IMR-90 (cell line): ENCODE measurements at regions not wholly inside any gene's neighbourhood (a gene's known extent, or its start where the extent isn't known, plus 50 kb on each side); places are given as distances from the start of the nearest gene placed in this dataset.

Experiments used
- ATAC-seq: fragments of 200-7000 bp; cut with Tn5 transposase; 2 replicates; pipeline ENCODE4 v1.9.1; 2020; ENCODE audit warnings: low read depth, mild to moderate bottlenecking, moderate library complexity
- BruUV-seq: library from RNA; stranded (reverse); fragments of 400-500 nt; replicated peaks from 2 replicates; lab custom pipeline; 2021; lab: Mats Ljungman, UMichigan
- CTCF ChIA-PET: fragments of 300-600 bp; formaldehyde crosslinking; extraction: SDS; loops from one replicate; lab custom pipeline; 2021; ENCODE audit warnings: antibody characterized with exemption; lab: Yijun Ruan, JAX
- POLR2A ChIA-PET: fragments of 300-600 bp; sonication (Branson Sonifier 250); formaldehyde crosslinking; loops from one replicate; lab custom pipeline; 2022; ENCODE audit warnings: antibody characterized with exemption; ENCODE audit not compliant: unreplicated experiment; lab: Charles Lee
- DNase-seq: peaks from one replicate; pipeline ENCODE4 v3.0.0; 2013
- H2AFZ ChIP-seq: replicated peaks from 2 replicates; pipeline ENCODE3; 2013; ENCODE audit warnings: low read length, mild to moderate bottlenecking; ENCODE audit not compliant: poor library complexity
- H2AK5ac ChIP-seq: 2 replicates; pipeline ENCODE4 v1.6.1; 2013; ENCODE audit warnings: low read depth, low read length, inconsistent platforms
- H2AK9ac ChIP-seq: replicated peaks from 2 replicates; pipeline ENCODE3; 2013; ENCODE audit warnings: mild to moderate bottlenecking, low read depth, low read length, moderate library complexity; ENCODE audit not compliant: poor library complexity
- H2BK120ac ChIP-seq: 2 replicates; pipeline ENCODE4 v1.6.1; 2013; ENCODE audit warnings: low read depth, low read length, inconsistent platforms
- H2BK15ac ChIP-seq: 3 replicates; pipeline ENCODE4 v1.6.1; 2013; ENCODE audit warnings: low read depth, low read length, inconsistent platforms
- H2BK20ac ChIP-seq: 2 replicates; pipeline ENCODE4 v1.6.1; 2013; ENCODE audit warnings: low read depth, mild to moderate bottlenecking, inconsistent platforms, low read length, moderate library complexity
- H2BK5ac ChIP-seq: 2 replicates; pipeline ENCODE4 v1.6.1; 2013; ENCODE audit warnings: mild to moderate bottlenecking, low read depth, low read length, inconsistent platforms; ENCODE audit not compliant: poor library complexity, severe bottlenecking
- H3K14ac ChIP-seq: replicated peaks from 2 replicates; pipeline ENCODE4 v1.6.1; 2013; ENCODE audit warnings: low read depth, low read length, inconsistent platforms
- H3K18ac ChIP-seq: 2 replicates; pipeline ENCODE4 v1.6.1; 2013; ENCODE audit warnings: low read depth, low read length, control low read depth
- H3K23ac ChIP-seq: 2 replicates; pipeline ENCODE4 v1.6.1; 2013; ENCODE audit warnings: low read depth, low read length, inconsistent platforms
- H3K27ac ChIP-seq: 2 replicates; pipeline ENCODE4 v1.5.1; 2013; ENCODE audit warnings: mild to moderate bottlenecking, control low read depth, low read length; ENCODE audit not compliant: insufficient read depth
- H3K27me3 ChIP-seq: 2 replicates; pipeline ENCODE4 v1.6.1; 2013; ENCODE audit warnings: low read length; ENCODE audit not compliant: control insufficient read depth, insufficient read depth
- H3K36me3 ChIP-seq: 2 replicates; pipeline ENCODE4 v1.6.1; 2013; ENCODE audit warnings: low read length, mixed read lengths; ENCODE audit not compliant: control insufficient read depth, insufficient read depth
- H3K4ac ChIP-seq: 2 replicates; pipeline ENCODE4 v1.6.1; 2013; ENCODE audit warnings: low read depth, low read length, inconsistent platforms
- H3K4me1 ChIP-seq: 2 replicates; pipeline ENCODE4 v1.6.1; 2013; ENCODE audit warnings: low read length, mixed read lengths; ENCODE audit not compliant: control insufficient read depth, insufficient read depth
- H3K4me2 ChIP-seq: 2 replicates; pipeline ENCODE4 v1.6.1; 2013; ENCODE audit warnings: low read depth, mild to moderate bottlenecking, control low read depth, low read length, moderate library complexity
- H3K4me3 ChIP-seq: 2 replicates; pipeline ENCODE4 v1.5.1; 2013; ENCODE audit warnings: low read depth, mild to moderate bottlenecking, control low read depth, low read length, moderate library complexity; ENCODE audit not compliant: insufficient read depth
- H3K56ac ChIP-seq: 2 replicates; pipeline ENCODE4 v1.6.1; 2013; ENCODE audit warnings: low read length, inconsistent platforms; ENCODE audit not compliant: insufficient read depth; ENCODE audit errors: extremely low read depth
- H3K79me1 ChIP-seq, 2 experiments: 2 replicates each; pipeline ENCODE4 v1.6.1; 2013; ENCODE audit warnings: low read length in 2 of 2, inconsistent platforms in 1 of 2, low read depth in 1 of 2
- H3K9ac ChIP-seq: 2 replicates; pipeline ENCODE4 v1.6.1; 2013; ENCODE audit warnings: low read depth, low read length, control low read depth
- H3K9me1 ChIP-seq: 2 replicates; pipeline ENCODE4 v1.6.1; 2013; ENCODE audit warnings: low read length, inconsistent platforms; ENCODE audit not compliant: insufficient read depth
- H3K9me3 ChIP-seq: 2 replicates; pipeline ENCODE4 v1.6.1; 2013; ENCODE audit warnings: low read length; ENCODE audit not compliant: control insufficient read depth, insufficient read depth
- H4K20me1 ChIP-seq: 2 replicates; pipeline ENCODE4 v1.6.1; 2013; ENCODE audit warnings: low read length, inconsistent platforms; ENCODE audit not compliant: insufficient read depth
- H4K5ac ChIP-seq: 2 replicates; pipeline ENCODE4 v1.6.1; 2013; ENCODE audit warnings: mild to moderate bottlenecking, low read depth, low read length, control low read depth
- H4K8ac ChIP-seq, 2 experiments: 2 replicates each; pipeline ENCODE4 v1.6.1; 2013; ENCODE audit warnings: low read depth in 2 of 2, low read length in 2 of 2, control low read depth in 1 of 2, inconsistent platforms in 1 of 2
- H4K91ac ChIP-seq: 2 replicates; pipeline ENCODE4 v1.6.1; 2013; ENCODE audit warnings: low read depth, low read length, inconsistent platforms; ENCODE audit not compliant: insufficient read depth
- BHLHE40 ChIP-seq: fragments of 150-350 bp; IDR thresholded peaks from 2 replicates; pipeline ENCODE4 v1.6.1; 2016; ENCODE audit warnings: mild to moderate bottlenecking, low read depth, low read length
- CEBPB ChIP-seq: IDR thresholded peaks from 2 replicates; pipeline ENCODE4 v1.6.1; 2012; ENCODE audit warnings: low read depth, low read length, improper control_type of control experiment
- CHD1 ChIP-seq: IDR thresholded peaks from 2 replicates; pipeline ENCODE4 v1.6.1; 2012; ENCODE audit warnings: low read depth, low read length, improper control_type of control experiment
- CTCF ChIP-seq: conservative IDR thresholded peaks from 2 replicates; pipeline ENCODE4 v1.5.1; 2012; ENCODE audit warnings: mild to moderate bottlenecking, low read depth, low read length, improper control_type of control experiment
- FOS ChIP-seq: fragments of 150-350 bp; IDR thresholded peaks from 2 replicates; pipeline ENCODE4 v1.6.1; 2016; ENCODE audit warnings: low read depth, low read length
- MAFK ChIP-seq: IDR thresholded peaks from 2 replicates; pipeline ENCODE4 v1.6.1; 2012; ENCODE audit warnings: low read depth, low read length, improper control_type of control experiment
- MAZ ChIP-seq: IDR thresholded peaks from 2 replicates; pipeline ENCODE4 v1.6.1; 2012; ENCODE audit warnings: low read depth, mild to moderate bottlenecking, low read length, improper control_type of control experiment, moderate library complexity, borderline replicate concordance
- MXI1 ChIP-seq: IDR thresholded peaks from 2 replicates; pipeline ENCODE4 v1.6.1; 2012; ENCODE audit warnings: low read depth, mild to moderate bottlenecking, low read length, moderate library complexity, borderline replicate concordance
- NFE2L2 ChIP-seq: fragments of 150-350 bp; IDR thresholded peaks from 2 replicates; pipeline ENCODE4 v1.6.1; 2016; ENCODE audit warnings: low read depth, mild to moderate bottlenecking, low read length
- POLR2A ChIP-seq: IDR thresholded peaks from 2 replicates; pipeline ENCODE4 v1.6.1; 2012; ENCODE audit warnings: mild to moderate bottlenecking, low read depth, low read length
- WGBS, 2 experiments: methylation state at CpG; one replicate each; pipeline versions ENCODE4 v1.1.5 to v1.1.7; 2013; ENCODE audit warnings: missing lambda C conversion rate in 2 of 2; ENCODE audit not compliant: insufficient read length in 1 of 2; ENCODE audit errors: extremely low coverage in 2 of 2; 5-methylcytosine and 5-hydroxymethylcytosine counted together
- dilution Hi-C: fragments of 300-500 bp; cut with HindIII; formaldehyde crosslinking; loops from one replicate; pipeline ENCODE4 v1.14.3; 2018; ENCODE audit warnings: low sequenced_read_pairs; ENCODE audit not compliant: unreplicated experiment
- in situ Hi-C: fragments of 300-500 bp; cut with MboI; formaldehyde crosslinking; loops from 3 replicates; pipeline ENCODE4 v1.14.3; 2019; ENCODE audit warnings: low sequenced_read_pairs, inconsistent platforms, mixed read lengths
- intact Hi-C: fragments of 100-400 bp; cut with micrococcal nuclease; formaldehyde crosslinking; loops from 2 replicates; pipeline ENCODE4 v1.10.0; 2022
- TF ChIP-seq, protein P1 (sequence below): fragments of 150-350 bp; IDR thresholded peaks from 2 replicates; pipeline ENCODE4 v1.6.1; 2016; ENCODE audit warnings: low read depth, mild to moderate bottlenecking, low read length, moderate library complexity, borderline replicate concordance

- H4K8ac ChIP-seq, result no peak overlapping the region
- H2BK20ac ChIP-seq, result no peak overlapping the region
- H3K9me3 ChIP-seq, result 0 out of 2 replicates have a peak, but pooled peaks cover 1% of the 10 kb centered on the region
- no peaks in the 10 kb centered on the region for H3K4me1 ChIP-seq
- H2BK120ac ChIP-seq, result no peak overlapping the region
- H3K18ac ChIP-seq, result no peak overlapping the region
- DNase-seq, result no peak
- ChIA-PET POLR2A (no interaction called here), CTCF (no interaction called here)
- no peak overlapping the region for H2AK5ac ChIP-seq
- H3K4ac ChIP-seq, result no peak overlapping the region
- dilution Hi-C loops (no loop called here), in situ Hi-C loops (no loop called here), intact Hi-C loops (no loop called here)
- H3K56ac ChIP-seq, result no peak overlapping the region
- no peak overlapping the region for H3K9ac ChIP-seq
- H2BK15ac ChIP-seq, result no peak overlapping the region
- no peak overlapping the region for H3K14ac ChIP-seq
- WGBS, 2 experiments, result no CpG with 5 or more reads among the region's 2 CpGs
- no peaks in the 10 kb centered on the region for H3K9me1 ChIP-seq
- H4K20me1 ChIP-seq, result no peaks in the 10 kb centered on the region
- no peak overlapping the region for H2AFZ ChIP-seq
- H2BK5ac ChIP-seq, result no peak overlapping the region
- no peak overlapping the region for H3K23ac ChIP-seq
- TF ChIP-seq MAFK (no peak), MAZ (no peak), MXI1 (no peak), CTCF (no peak), BHLHE40 (no peak), NFE2L2 (no peak), FOS (no peak), POLR2A (no peak), CEBPB (no peak), CHD1 (no peak)
- TF ChIP-seq, protein P1, sequence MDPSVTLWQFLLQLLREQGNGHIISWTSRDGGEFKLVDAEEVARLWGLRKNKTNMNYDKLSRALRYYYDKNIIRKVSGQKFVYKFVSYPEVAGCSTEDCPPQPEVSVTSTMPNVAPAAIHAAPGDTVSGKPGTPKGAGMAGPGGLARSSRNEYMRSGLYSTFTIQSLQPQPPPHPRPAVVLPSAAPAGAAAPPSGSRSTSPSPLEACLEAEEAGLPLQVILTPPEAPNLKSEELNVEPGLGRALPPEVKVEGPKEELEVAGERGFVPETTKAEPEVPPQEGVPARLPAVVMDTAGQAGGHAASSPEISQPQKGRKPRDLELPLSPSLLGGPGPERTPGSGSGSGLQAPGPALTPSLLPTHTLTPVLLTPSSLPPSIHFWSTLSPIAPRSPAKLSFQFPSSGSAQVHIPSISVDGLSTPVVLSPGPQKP, result no peak
- H3K27me3 ChIP-seq, result no peaks in the 10 kb centered on the region
- H4K5ac ChIP-seq, result no peak overlapping the region
- H3K79me1 ChIP-seq, result no peaks in the 10 kb centered on the region
- H3K4me2 ChIP-seq, result no peak overlapping the region
- H2AK9ac ChIP-seq, result no peak overlapping the region
- H3K27ac ChIP-seq, result no peak overlapping the region
- no peak for ATAC-seq
- H3K36me3 ChIP-seq, result no peaks in the 10 kb centered on the region
- no peak overlapping the region for H3K4me3 ChIP-seq
- no TSS peak for BruUV-seq
- no peak overlapping the region for H4K91ac ChIP-seq
Observed at GRCh38 chr3:22779737-22780136, 423.4 kb upstream of the UBE2E2 start.
